Activated T-cell treated with anti-CD3 and anti-CD28 coated beads, Interleukin-2, amount 50 U/mL, for 4 hours (primary cell): ENCODE measurements at regions not wholly inside any gene's neighbourhood (a gene's known extent, or its start where the extent isn't known, plus 50 kb on each side); places are given as distances from the start of the nearest gene placed in this dataset.

ENCODE experiments used
- ATAC-seq, 2 donors: fragments of 200-7000 bp; cut with Tn5 transposase; one replicate each; pipeline ENCODE4 v1.10.0; 2021
- DNase-seq: peaks from one replicate; pipeline ENCODE4 v3.0.0-alpha.2; 2020
- H3K27me3 Mint-ChIP-seq: one replicate; pipeline ENCODE4 v1.8.0; 2021; ENCODE audit warnings: low read depth, mixed read lengths
- H3K36me3 Mint-ChIP-seq: one replicate; pipeline ENCODE4 v1.8.0; 2022; ENCODE audit warnings: mixed read lengths; ENCODE audit not compliant: insufficient read depth
- H3K4me1 Mint-ChIP-seq: one replicate; pipeline ENCODE4 v1.8.0; 2021; ENCODE audit warnings: low read depth, mixed read lengths
- H3K4me3 Mint-ChIP-seq: one replicate; pipeline ENCODE4 v1.8.0; 2021; ENCODE audit warnings: mild to moderate bottlenecking, moderate library complexity, mixed read lengths
- H3K9me3 Mint-ChIP-seq: one replicate; pipeline ENCODE4 v1.8.0; 2021; ENCODE audit warnings: mixed read lengths

GRCh38 chr15:95407534-95407933, 923.0 kb upstream of the NR2F2 start:
- DNase-seq (no peak), ATAC-seq (no peak)
- no peaks in the 10 kb centered on the region for H3K27me3 Mint-ChIP-seq
- H3K36me3 Mint-ChIP-seq: no peaks in the 10 kb centered on the region
- no peak overlapping the region for H3K4me3 Mint-ChIP-seq
- peaks cover 5% of the 10 kb centered on the region for H3K4me1 Mint-ChIP-seq
- no peaks in the 10 kb centered on the region for H3K9me3 Mint-ChIP-seq

- no peak overlapping the region for H3K4me3 Mint-ChIP-seq
- H3K36me3 Mint-ChIP-seq: no peaks in the 10 kb centered on the region
- no peak for ATAC-seq
- no peaks in the 10 kb centered on the region for H3K9me3 Mint-ChIP-seq
- H3K27me3 Mint-ChIP-seq: no peaks in the 10 kb centered on the region
- DNase-seq: no peak
- H3K4me1 Mint-ChIP-seq: peaks cover 5% of the 10 kb centered on the region
Observed at GRCh38 chr15:95409211-95409610, 921.3 kb upstream of the NR2F2 start.

DNA sequence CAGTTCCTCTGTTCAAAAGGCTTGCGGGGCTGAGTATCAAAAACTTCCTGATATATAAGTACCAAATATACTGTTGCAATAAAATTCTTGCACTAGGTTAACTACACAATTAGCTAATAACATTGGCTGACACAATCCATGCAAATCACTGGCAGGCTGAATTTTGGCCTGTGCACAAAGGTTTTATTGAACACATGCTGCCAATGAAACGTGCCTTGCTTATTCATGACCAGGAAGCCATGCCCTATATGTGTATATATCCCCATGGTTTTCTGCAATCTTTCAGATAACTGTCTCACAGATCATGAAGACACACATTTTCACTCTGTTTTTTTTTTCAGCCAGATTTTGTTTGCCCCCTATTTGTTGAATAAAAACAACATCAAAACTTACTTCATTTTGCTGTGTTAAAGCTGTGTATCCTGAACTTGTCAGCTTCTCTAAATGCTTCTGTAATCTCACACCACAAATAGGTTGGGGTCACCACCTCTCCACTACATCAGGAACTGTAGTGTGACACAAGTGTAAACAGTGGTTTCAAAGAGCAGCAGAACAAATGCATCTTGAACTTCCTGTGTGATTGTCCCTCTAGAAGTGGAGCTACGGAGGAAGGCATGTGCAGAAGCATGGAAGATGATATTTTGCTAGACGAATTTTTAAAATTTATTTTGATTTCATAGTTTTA, 920.7 kb upstream of the NR2F2 start:
- no peak for ATAC-seq
- no peak for DNase-seq
- Mint-ChIP-seq H3K27me3 (no peaks in the 10 kb centered on the region), H3K9me3 (no peaks in the 10 kb centered on the region), H3K4me1 (peaks cover 5% of the 10 kb centered on the region), H3K4me3 (no peak overlapping the region), H3K36me3 (no peaks in the 10 kb centered on the region)

DNA sequence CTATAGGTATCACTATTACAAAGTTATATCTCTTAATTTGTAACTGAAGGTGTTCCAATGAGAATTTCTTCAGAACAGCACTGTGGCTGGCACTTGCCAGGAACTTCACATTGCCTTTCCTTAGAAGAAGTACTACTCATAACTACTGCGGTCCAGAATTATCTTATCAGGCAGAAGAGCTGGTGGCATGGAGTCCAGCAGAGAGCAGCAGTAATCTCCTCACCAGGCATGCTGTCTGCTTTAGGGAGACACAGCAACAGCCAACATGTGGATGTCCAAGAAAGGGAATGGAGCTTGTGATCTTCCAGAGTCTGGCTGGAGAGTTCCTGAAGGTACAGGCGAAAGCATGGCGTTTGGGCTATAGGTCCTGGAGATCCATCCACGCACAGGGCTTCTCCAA, 919.7 kb upstream of the NR2F2 start:
- Mint-ChIP-seq H3K9me3 (no peaks in the 10 kb centered on the region), H3K36me3 (no peaks in the 10 kb centered on the region), H3K4me1 (peaks cover 5% of the 10 kb centered on the region), H3K27me3 (no peaks in the 10 kb centered on the region), H3K4me3 (no peak overlapping the region)
- DNase-seq: no peak
- no peak for ATAC-seq

DNA sequence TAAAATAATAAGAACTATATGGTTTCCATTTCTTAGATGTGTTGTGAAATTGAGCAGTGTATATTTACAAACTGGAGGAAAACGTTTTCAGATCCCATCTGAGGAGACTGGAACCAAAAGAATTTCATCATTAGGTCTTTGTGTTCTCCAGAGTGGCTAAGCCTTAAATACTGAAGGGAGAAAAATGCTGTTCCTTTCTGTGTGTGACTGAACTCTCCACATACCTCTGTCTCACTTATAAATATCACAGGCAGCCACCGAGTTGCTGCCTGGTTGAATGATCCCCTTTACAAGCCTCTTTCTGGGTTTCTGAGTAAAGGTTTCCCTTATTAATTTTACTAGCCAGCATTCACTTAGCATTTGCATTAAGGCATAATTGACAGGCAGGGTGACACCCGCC, 913.9 kb upstream of the NR2F2 start:
- H3K27me3 Mint-ChIP-seq: no peaks in the 10 kb centered on the region
- H3K36me3 Mint-ChIP-seq: no peaks in the 10 kb centered on the region

GRCh38 chr15:95417761-95418160, 912.7 kb upstream of the NR2F2 start:
- Mint-ChIP-seq H3K4me1 (no peaks in the 10 kb centered on the region), H3K27me3 (no peaks in the 10 kb centered on the region), H3K9me3 (peaks cover 15% of the 10 kb centered on the region), H3K36me3 (no peaks in the 10 kb centered on the region), H3K4me3 (no peak overlapping the region)
- ATAC-seq (no peak), DNase-seq (no peak)

More for the DNA sequence above, 913.9 kb upstream of the NR2F2 start:
- H3K4me3 Mint-ChIP-seq: no peak overlapping the region
- no peaks in the 10 kb centered on the region for H3K4me1 Mint-ChIP-seq
- ATAC-seq: no peak
- DNase-seq: no peak
- H3K9me3 Mint-ChIP-seq: peaks cover 8% of the 10 kb centered on the region

- H3K9me3 Mint-ChIP-seq: peaks cover 17% of the 10 kb centered on the region
- H3K27me3 Mint-ChIP-seq: no peaks in the 10 kb centered on the region
- H3K4me3 Mint-ChIP-seq: no peak overlapping the region
- no peaks in the 10 kb centered on the region for H3K4me1 Mint-ChIP-seq
- H3K36me3 Mint-ChIP-seq: no peaks in the 10 kb centered on the region
- ATAC-seq (no peak), DNase-seq (no peak)
Observed at GRCh38 chr15:95422255-95422654, 908.2 kb upstream of the NR2F2 start.

DNA sequence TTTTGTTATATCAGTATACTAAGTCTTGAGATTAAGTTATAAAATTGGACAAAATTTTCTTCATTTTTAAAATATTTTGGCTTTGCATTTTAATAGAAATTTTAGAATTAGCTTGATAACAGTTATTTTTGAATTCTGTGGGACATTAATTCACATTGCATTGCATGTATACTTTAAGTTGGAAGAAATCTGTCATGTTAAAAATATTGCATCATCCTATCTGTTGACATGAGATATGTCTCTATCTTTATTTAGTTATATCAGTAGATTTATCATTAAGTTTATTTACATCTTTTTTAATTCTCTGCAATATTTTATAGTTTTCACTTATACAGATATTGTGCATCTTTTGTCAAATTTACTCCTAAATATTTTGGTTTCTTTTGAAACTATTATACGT, 904.6 kb upstream of the NR2F2 start:
- ATAC-seq (no peak), DNase-seq (no peak)
- Mint-ChIP-seq H3K27me3 (no peaks in the 10 kb centered on the region), H3K9me3 (peaks cover 16% of the 10 kb centered on the region), H3K4me1 (no peaks in the 10 kb centered on the region), H3K4me3 (no peak overlapping the region), H3K36me3 (no peaks in the 10 kb centered on the region)

DNA sequence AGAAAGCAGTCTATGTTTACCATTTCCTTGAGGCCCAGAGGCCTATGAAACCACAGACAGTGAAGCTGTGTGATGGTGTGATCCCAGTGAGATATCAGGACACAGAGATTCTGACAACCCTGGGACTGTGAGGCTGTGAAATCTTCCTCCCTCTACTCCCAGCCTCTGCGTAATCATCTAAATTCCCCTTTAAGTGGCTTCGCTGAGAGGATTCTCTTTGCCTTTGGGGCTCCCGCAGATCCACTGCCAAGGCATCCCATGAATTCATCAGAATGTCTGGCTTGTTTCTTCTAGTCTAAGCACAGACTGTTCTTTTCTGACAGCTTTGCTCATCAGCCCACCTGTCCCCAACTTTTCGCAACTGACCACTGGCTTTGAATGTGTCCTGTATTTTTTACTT, 901.2 kb upstream of the NR2F2 start:
- ATAC-seq (no peak), DNase-seq (no peak)
- no peak overlapping the region for H3K4me3 Mint-ChIP-seq
- no peaks in the 10 kb centered on the region for H3K27me3 Mint-ChIP-seq
- H3K36me3 Mint-ChIP-seq: no peaks in the 10 kb centered on the region
- peaks cover 5% of the 10 kb centered on the region for H3K9me3 Mint-ChIP-seq
- H3K4me1 Mint-ChIP-seq: no peaks in the 10 kb centered on the region

DNA sequence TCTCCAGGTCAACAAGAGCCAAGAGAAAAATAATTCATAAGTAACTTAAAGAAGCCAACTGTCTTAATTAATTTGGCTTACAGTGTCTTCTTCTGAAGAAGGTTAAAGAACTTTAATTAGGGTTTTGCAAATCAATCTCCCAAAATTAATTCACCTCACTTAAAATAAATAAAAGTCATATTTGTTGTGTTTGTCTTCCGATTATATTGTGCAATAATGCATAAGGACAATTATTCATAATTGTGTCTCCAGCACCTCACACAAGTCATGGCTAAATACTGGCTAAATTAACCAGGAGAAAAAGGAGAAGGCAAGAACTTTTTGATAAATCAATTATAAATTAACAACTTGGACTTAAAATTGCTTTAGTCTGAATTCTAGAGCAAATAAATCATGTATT, 899.0 kb upstream of the NR2F2 start:
- no peaks in the 10 kb centered on the region for H3K4me1 Mint-ChIP-seq
- ATAC-seq (no peak), DNase-seq (no peak)
- H3K9me3 Mint-ChIP-seq: peaks cover 5% of the 10 kb centered on the region
- H3K36me3 Mint-ChIP-seq: no peaks in the 10 kb centered on the region
- no peak overlapping the region for H3K4me3 Mint-ChIP-seq
- H3K27me3 Mint-ChIP-seq: no peaks in the 10 kb centered on the region

DNA sequence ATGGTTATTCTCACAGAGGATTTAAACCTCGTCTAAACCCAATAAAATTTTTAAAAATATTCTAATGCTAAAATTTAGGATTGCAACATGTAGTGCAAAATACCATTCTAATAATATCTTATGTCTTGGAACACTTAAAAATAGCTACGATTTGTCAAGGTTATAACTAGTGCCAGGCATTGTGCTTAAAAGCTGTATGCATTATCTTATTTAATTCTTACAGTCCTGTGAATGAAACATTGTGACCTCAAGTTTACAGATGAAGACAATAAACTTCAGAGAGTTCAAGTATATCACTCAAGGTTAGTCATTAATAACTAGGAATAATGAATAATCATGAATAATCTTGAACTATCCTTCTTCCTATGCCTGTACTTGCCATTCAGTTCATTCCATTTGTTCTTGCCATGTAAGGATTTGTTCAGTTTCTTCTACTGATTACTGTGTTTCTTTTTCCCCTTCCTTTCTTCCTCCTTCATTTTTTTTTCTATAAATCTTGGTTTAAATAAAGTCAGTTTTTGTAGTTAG, 897.6 kb upstream of the NR2F2 start:
- H3K36me3 Mint-ChIP-seq: no peaks in the 10 kb centered on the region
- no peak for ATAC-seq
- H3K4me3 Mint-ChIP-seq: no peak overlapping the region
- DNase-seq: no peak
- no peaks in the 10 kb centered on the region for H3K27me3 Mint-ChIP-seq
- H3K9me3 Mint-ChIP-seq: no peaks in the 10 kb centered on the region
- H3K4me1 Mint-ChIP-seq: no peaks in the 10 kb centered on the region

- no peak for DNase-seq
- Mint-ChIP-seq H3K9me3 (no peaks in the 10 kb centered on the region), H3K4me3 (no peak overlapping the region), H3K36me3 (no peaks in the 10 kb centered on the region), H3K4me1 (no peaks in the 10 kb centered on the region), H3K27me3 (no peaks in the 10 kb centered on the region)
- ATAC-seq: no peak
Observed at GRCh38 chr15:95439922-95440376, 890.6 kb upstream of the NR2F2 start.

GRCh38 chr15:95440712-95441111, 889.8 kb upstream of the NR2F2 start:
- ATAC-seq: no peak
- no peaks in the 10 kb centered on the region for H3K27me3 Mint-ChIP-seq
- H3K4me3 Mint-ChIP-seq: no peak overlapping the region
- no peaks in the 10 kb centered on the region for H3K9me3 Mint-ChIP-seq
- DNase-seq: no peak
- no peaks in the 10 kb centered on the region for H3K36me3 Mint-ChIP-seq
- peaks cover 5% of the 10 kb centered on the region for H3K4me1 Mint-ChIP-seq

DNA sequence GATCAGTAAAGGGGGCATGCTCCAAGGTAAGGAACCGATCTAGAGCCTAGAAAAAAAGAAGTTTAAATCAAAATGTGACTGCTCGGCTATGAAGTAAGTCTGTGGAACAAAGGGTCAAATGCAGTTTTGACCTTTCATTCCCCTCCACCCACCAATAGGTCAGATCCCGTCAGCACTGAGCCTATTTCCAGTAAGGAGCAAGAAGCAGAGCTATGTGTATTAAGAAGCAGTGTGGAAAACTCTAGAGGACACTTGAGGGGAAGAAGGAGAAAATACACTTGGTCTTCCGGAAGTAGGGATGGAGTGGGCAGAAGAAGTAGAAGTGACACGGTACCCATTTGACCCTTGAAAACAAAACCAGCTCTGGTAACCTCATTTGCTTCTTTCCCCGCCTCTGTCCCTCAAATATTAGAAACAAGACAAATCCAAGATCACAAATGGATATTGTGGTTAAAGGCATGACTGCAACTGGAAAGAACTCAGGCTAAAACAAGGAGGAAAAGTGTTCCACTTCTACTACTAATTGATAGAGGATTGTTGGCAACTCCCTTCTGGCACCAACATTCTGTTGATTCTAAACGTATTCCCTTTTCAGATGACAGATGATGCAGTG, 888.3 kb upstream of the NR2F2 start:
- H3K36me3 Mint-ChIP-seq: no peaks in the 10 kb centered on the region

GRCh38 chr15:95444860-95445259, 885.6 kb upstream of the NR2F2 start:
- peaks cover 21% of the 10 kb centered on the region for H3K4me1 Mint-ChIP-seq
- no peaks in the 10 kb centered on the region for H3K27me3 Mint-ChIP-seq
- no peak for ATAC-seq
- no peak overlapping the region for H3K4me3 Mint-ChIP-seq
- H3K9me3 Mint-ChIP-seq: no peaks in the 10 kb centered on the region
- no peak for DNase-seq
- H3K36me3 Mint-ChIP-seq: no peaks in the 10 kb centered on the region

More for the DNA sequence above, 888.3 kb upstream of the NR2F2 start:
- DNase-seq: no peak
- no peak overlapping the region for H3K4me3 Mint-ChIP-seq
- no peak for ATAC-seq
- H3K9me3 Mint-ChIP-seq: no peaks in the 10 kb centered on the region
- no peaks in the 10 kb centered on the region for H3K27me3 Mint-ChIP-seq
- H3K4me1 Mint-ChIP-seq: peaks cover 15% of the 10 kb centered on the region
